ENCODE measurements at regions not wholly inside any gene's neighbourhood (a gene's known extent, or its start where the extent isn't known, plus 50 kb on each side); places are given as distances from the start of the nearest gene placed in this dataset.

GRCh38 chr12:128077211-128077916 lies 189.6 kb upstream of the TMEM132C start:
- H3K27ac ChIP-seq = no peak overlapping the region
- TF ChIP-seq ZFX (IDR thresholded peaks at IDR 0.05; ENCODE audit: borderline replicate concordance) (no peak), CTCF (IDR thresholded peaks at IDR 0.05) (no peak)

- no peak overlapping the region for H3K27ac ChIP-seq
- TF ChIP-seq CTCF (IDR thresholded peaks at IDR 0.05) (no peak), ZFX (IDR thresholded peaks at IDR 0.05; ENCODE audit: borderline replicate concordance) (no peak)
Measured at GRCh38 chr12:128077917-128078298, 189.1 kb upstream of the TMEM132C start.

- TF ChIP-seq CTCF (IDR thresholded peaks at IDR 0.05) = no peak
- TF ChIP-seq ZFX (IDR thresholded peaks at IDR 0.05; ENCODE audit: borderline replicate concordance) = no peak
- no peak overlapping the region for H3K27ac ChIP-seq
Measured at GRCh38 chr12:128078301-128078971, 188.5 kb upstream of the TMEM132C start.

GRCh38 chr12:128079446-128079845 lies 187.5 kb upstream of the TMEM132C start:
- TF ChIP-seq CTCF (IDR thresholded peaks at IDR 0.05) (no peak), ZFX (IDR thresholded peaks at IDR 0.05; ENCODE audit: borderline replicate concordance) (no peak)
- no peak overlapping the region for H3K27ac ChIP-seq

- TF ChIP-seq CTCF (IDR thresholded peaks at IDR 0.05) (no peak), ZFX (IDR thresholded peaks at IDR 0.05; ENCODE audit: borderline replicate concordance) (no peak)
Measured at GRCh38 chr12:128083132-128083729, 183.7 kb upstream of the TMEM132C start.

GRCh38 chr12:128088926-128089325 lies 178.0 kb upstream of the TMEM132C start:
- TF ChIP-seq CTCF (IDR thresholded peaks at IDR 0.05) (no peak), ZFX (IDR thresholded peaks at IDR 0.05; ENCODE audit: borderline replicate concordance) (no peak)

More at GRCh38 chr12:128083132-128083729, 183.7 kb upstream of the TMEM132C start:
- H3K27ac ChIP-seq = no peak overlapping the region

GRCh38 chr12:128089961-128090360 lies 177.0 kb upstream of the TMEM132C start:
- TF ChIP-seq CTCF (IDR thresholded peaks at IDR 0.05) (no peak), ZFX (IDR thresholded peaks at IDR 0.05; ENCODE audit: borderline replicate concordance) (no peak)

More at GRCh38 chr12:128088926-128089325, 178.0 kb upstream of the TMEM132C start:
- no peak overlapping the region for H3K27ac ChIP-seq

More at GRCh38 chr12:128089961-128090360, 177.0 kb upstream of the TMEM132C start:
- no peak overlapping the region for H3K27ac ChIP-seq
